Smooth muscle cell (in vitro differentiated cells): ENCODE measurements at regions not wholly inside any gene's neighbourhood (a gene's known extent, or its start where the extent isn't known, plus 50 kb on each side); places are given as distances from the start of the nearest gene placed in this dataset.

Experiments
- DNase-seq: peaks from one replicate; lab custom pipeline; 2025; ENCODE audit not compliant: unreplicated experiment; lab: John Stamatoyannopoulos, UW
- H2AFZ ChIP-seq: fragments of 200-600 bp; sonication (generic); 2 replicates; pipeline ENCODE4 v1.6.0; 2016; ENCODE audit warnings: antibody characterized with exemption, low read depth, mild to moderate bottlenecking
- H3F3A ChIP-seq: fragments of 200-600 bp; sonication (generic); 2 replicates; pipeline ENCODE4 v1.6.0; 2017; ENCODE audit warnings: antibody characterized with exemption, low read depth
- H3K27ac ChIP-seq: fragments of 200-600 bp; sonication (generic); 2 replicates; pipeline ENCODE4 v1.5.1; 2016; ENCODE audit warnings: low read depth, mild to moderate bottlenecking
- H3K27me3 ChIP-seq: fragments of 200-600 bp; sonication (generic); 2 replicates; pipeline ENCODE4 v1.6.1; 2016; ENCODE audit warnings: low read depth, mild to moderate bottlenecking
- H3K36me3 ChIP-seq: fragments of 200-600 bp; sonication (generic); 2 replicates; pipeline ENCODE4 v1.5.1; 2016; ENCODE audit warnings: low read depth
- H3K4me1 ChIP-seq: fragments of 200-600 bp; sonication (generic); 2 replicates; pipeline ENCODE4 v1.5.1; 2016; ENCODE audit warnings: low read depth
- H3K4me2 ChIP-seq: fragments of 200-600 bp; sonication (generic); 2 replicates; pipeline ENCODE4 v1.6.0; 2016; ENCODE audit warnings: mild to moderate bottlenecking
- H3K4me3 ChIP-seq: fragments of 200-600 bp; sonication (generic); 2 replicates; pipeline ENCODE4 v1.5.1; 2016; ENCODE audit warnings: mild to moderate bottlenecking
- H3K79me2 ChIP-seq: fragments of 200-600 bp; sonication (generic); 2 replicates; pipeline ENCODE4 v1.6.0; 2016; ENCODE audit warnings: low read depth, mild to moderate bottlenecking
- H3K9ac ChIP-seq: fragments of 200-600 bp; sonication (generic); 2 replicates; pipeline ENCODE4 v1.6.0; 2016; ENCODE audit warnings: low read depth
- H3K9me3 ChIP-seq: fragments of 200-600 bp; sonication (generic); replicated peaks from 2 replicates; pipeline ENCODE4 v1.5.1; 2016; ENCODE audit warnings: low read depth
- H4K20me1 ChIP-seq: fragments of 200-600 bp; sonication (generic); 2 replicates; pipeline ENCODE4 v1.6.0; 2016; ENCODE audit warnings: low read depth
- WGBS: methylation state at CpG from one replicate; pipeline ENCODE4 v1.1.7; 2016; ENCODE audit warnings: low lambda C conversion rate; 5-methylcytosine and 5-hydroxymethylcytosine counted together
- TF ChIP-seq, protein P1 (sequence below): fragments of 200-600 bp; sonication (generic); IDR thresholded peaks from 2 replicates; pipeline ENCODE4 v1.5.1; 2017; ENCODE audit warnings: borderline replicate concordance, mild to moderate bottlenecking, antibody characterized with exemption; ENCODE audit not compliant: insufficient read depth, poor library complexity, severe bottlenecking

DNA sequence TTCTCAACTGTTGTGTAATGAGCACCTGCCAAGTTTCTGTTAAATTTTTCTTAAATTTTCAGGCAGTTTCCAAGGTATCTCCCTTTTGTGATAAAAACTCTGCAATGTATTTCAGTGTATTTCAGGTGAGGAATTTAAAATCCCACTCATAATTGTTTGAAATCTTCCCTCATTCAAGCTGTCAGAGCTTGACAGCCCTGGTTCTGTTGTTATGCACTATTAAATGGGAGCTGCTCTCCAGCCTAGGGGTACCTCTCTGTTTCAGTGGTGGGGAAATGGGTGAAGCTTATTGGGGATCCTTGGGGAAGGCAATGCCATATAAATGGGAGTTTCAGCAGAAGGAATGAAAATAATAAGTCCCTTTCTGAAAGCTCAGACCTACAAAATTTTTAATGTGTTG lies 178.0 kb upstream of the TMCO5A start:
- no peaks in the 10 kb centered on the region for H4K20me1 ChIP-seq
- no peaks in the 10 kb centered on the region for H3K9me3 ChIP-seq
- no peak overlapping the region for H3K27ac ChIP-seq
- no peaks in the 10 kb centered on the region for H3K27me3 ChIP-seq
- no peaks in the 10 kb centered on the region for H3K4me1 ChIP-seq
- no peaks in the 10 kb centered on the region for H3F3A ChIP-seq
- no peaks in the 10 kb centered on the region for H3K36me3 ChIP-seq
- DNase-seq: no peak
- H2AFZ ChIP-seq: no peak overlapping the region
- no peak overlapping the region for H3K4me2 ChIP-seq
- no peak overlapping the region for H3K4me3 ChIP-seq
- H3K79me2 ChIP-seq: no peaks in the 10 kb centered on the region
- TF ChIP-seq, protein P1, sequence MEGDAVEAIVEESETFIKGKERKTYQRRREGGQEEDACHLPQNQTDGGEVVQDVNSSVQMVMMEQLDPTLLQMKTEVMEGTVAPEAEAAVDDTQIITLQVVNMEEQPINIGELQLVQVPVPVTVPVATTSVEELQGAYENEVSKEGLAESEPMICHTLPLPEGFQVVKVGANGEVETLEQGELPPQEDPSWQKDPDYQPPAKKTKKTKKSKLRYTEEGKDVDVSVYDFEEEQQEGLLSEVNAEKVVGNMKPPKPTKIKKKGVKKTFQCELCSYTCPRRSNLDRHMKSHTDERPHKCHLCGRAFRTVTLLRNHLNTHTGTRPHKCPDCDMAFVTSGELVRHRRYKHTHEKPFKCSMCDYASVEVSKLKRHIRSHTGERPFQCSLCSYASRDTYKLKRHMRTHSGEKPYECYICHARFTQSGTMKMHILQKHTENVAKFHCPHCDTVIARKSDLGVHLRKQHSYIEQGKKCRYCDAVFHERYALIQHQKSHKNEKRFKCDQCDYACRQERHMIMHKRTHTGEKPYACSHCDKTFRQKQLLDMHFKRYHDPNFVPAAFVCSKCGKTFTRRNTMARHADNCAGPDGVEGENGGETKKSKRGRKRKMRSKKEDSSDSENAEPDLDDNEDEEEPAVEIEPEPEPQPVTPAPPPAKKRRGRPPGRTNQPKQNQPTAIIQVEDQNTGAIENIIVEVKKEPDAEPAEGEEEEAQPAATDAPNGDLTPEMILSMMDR: no peak
- no peak overlapping the region for H3K9ac ChIP-seq

DNA sequence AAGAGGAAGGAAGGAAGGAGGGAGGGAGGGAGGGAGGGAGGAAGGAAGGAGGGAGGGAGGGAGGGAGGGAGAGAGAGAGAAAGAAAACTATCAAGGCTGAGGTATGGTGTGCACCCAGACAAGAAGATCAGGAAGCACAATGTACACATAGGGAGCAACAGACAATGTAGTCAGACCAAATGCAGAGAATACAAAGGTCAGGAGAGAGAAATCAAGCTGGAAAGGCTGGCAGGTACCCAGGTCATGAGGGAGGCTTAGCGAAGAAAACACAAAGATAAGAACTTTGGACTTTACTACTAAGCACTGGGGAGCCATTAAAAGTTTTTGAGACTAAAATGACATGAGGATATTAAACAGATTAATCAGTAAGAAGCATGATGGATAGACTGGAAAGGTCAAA lies 176.0 kb upstream of the TMCO5A start:
- H3K27ac ChIP-seq: no peak overlapping the region
- H3K9me3 ChIP-seq: no peaks in the 10 kb centered on the region
- no peak overlapping the region for H2AFZ ChIP-seq
- H3K79me2 ChIP-seq: no peaks in the 10 kb centered on the region
- no peaks in the 10 kb centered on the region for H4K20me1 ChIP-seq
- WGBS: 100% methylated on average over 1 of the region's 1 CpG
- no peak for DNase-seq
- no peaks in the 10 kb centered on the region for H3F3A ChIP-seq
- TF ChIP-seq, protein P1: no peak
- H3K4me1 ChIP-seq: no peaks in the 10 kb centered on the region
- no peak overlapping the region for H3K9ac ChIP-seq
- no peaks in the 10 kb centered on the region for H3K27me3 ChIP-seq
- no peaks in the 10 kb centered on the region for H3K36me3 ChIP-seq
- no peak overlapping the region for H3K4me3 ChIP-seq
- no peak overlapping the region for H3K4me2 ChIP-seq

DNA sequence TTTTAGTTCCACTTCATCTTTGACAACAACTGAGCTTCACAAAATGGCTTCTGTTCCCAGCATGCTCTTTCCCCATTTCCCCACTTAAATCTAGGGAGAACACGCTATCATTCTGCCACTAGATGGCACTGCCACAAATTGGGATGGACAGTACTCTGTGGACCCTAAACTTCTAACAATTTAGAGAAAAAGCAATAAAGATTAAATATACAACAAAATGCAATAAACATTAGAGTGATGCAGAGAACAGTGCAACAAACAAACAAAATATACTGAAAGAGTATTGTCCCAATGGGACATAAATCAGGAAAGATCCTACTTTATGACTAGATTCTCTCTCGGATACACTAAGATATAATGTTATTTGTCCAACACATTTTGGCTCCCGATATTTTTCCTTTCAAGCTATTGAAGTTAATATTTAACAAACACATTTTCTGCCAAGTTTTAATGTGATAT lies 169.7 kb upstream of the TMCO5A start:
- Histone ChIP-seq H3F3A (no peaks in the 10 kb centered on the region), H3K36me3 (no peaks in the 10 kb centered on the region), H3K4me2 (no peak overlapping the region), H3K4me1 (no peaks in the 10 kb centered on the region), H3K27ac (no peak overlapping the region), H2AFZ (peak overlapping the region; percentile 91), H4K20me1 (no peaks in the 10 kb centered on the region), H3K4me3 (no peak overlapping the region), H3K79me2 (no peaks in the 10 kb centered on the region), H3K9ac (no peak overlapping the region), H3K9me3 (no peaks in the 10 kb centered on the region), H3K27me3 (no peaks in the 10 kb centered on the region)
- 73% methylated on average over 3 of the region's 3 CpGs for WGBS
- no peak for DNase-seq
- TF ChIP-seq, protein P1: peak; percentile 62

GRCh38 chr15:37765786-37766185 lies 168.7 kb upstream of the TMCO5A start:
- TF ChIP-seq, protein P1: no peak
- Histone ChIP-seq H3K27me3 (no peaks in the 10 kb centered on the region), H2AFZ (no peak overlapping the region), H3K4me2 (no peak overlapping the region), H3K79me2 (no peaks in the 10 kb centered on the region), H3F3A (no peaks in the 10 kb centered on the region), H3K36me3 (no peaks in the 10 kb centered on the region), H4K20me1 (no peaks in the 10 kb centered on the region), H3K9me3 (no peaks in the 10 kb centered on the region), H3K9ac (no peak overlapping the region), H3K4me3 (no peak overlapping the region), H3K4me1 (no peaks in the 10 kb centered on the region), H3K27ac (no peak overlapping the region)
- WGBS: 78% methylated on average over 8 of the region's 8 CpGs
- no peak for DNase-seq
